HG03575 (cell line): ENCODE measurements at regions not wholly inside any gene's neighbourhood (a gene's known extent, or its start where the extent isn't known, plus 50 kb on each side); places are given as distances from the start of the nearest gene placed in this dataset.
"Not testable (repeated sequence)": the region's sequence is repeated elsewhere in the genome, so short reads cannot be mapped to it uniquely, and the experiment has no call there.

Experiments
- ATAC-seq: cut with Tn5 transposase; IDR thresholded peaks from one replicate; pipeline ENCODE4 v1.9.1; 2021; ENCODE audit not compliant: unreplicated experiment, insufficient number of reproducible peaks, low FRiP score; ENCODE audit errors: extremely low read depth

- ATAC-seq, result no peak
Observed at GRCh38 chr6:97947841-97948240, 664.8 kb upstream of the MMS22L start.

GRCh38 chr6:97958134-97958533 lies 675.1 kb upstream of the MMS22L start:
- ATAC-seq, result no peak

- no peak for ATAC-seq
Observed at GRCh38 chr6:97963193-97963592, 680.2 kb upstream of the MMS22L start.

GRCh38 chr6:97969065-97969464 lies 686.0 kb upstream of the MMS22L start:
- ATAC-seq, result no peak

- no peak for ATAC-seq
Observed at GRCh38 chr6:97977084-97977483, 694.1 kb upstream of the MMS22L start.

GRCh38 chr6:97978855-97979271 lies 695.8 kb upstream of the MMS22L start:
- no peak for ATAC-seq

- ATAC-seq, result not testable (repeated sequence)
Observed at GRCh38 chr6:97979285-97979684, 696.3 kb upstream of the MMS22L start.

- no peak for ATAC-seq
Observed at GRCh38 chr6:97989451-97989850, 706.4 kb upstream of the MMS22L start.

GRCh38 chr6:97995158-97995557 lies 712.1 kb upstream of the MMS22L start:
- no peak for ATAC-seq

GRCh38 chr6:98002678-98003077 lies 719.7 kb upstream of the MMS22L start:
- no peak for ATAC-seq

GRCh38 chr6:98014442-98015201 lies 731.6 kb upstream of the MMS22L start:
- ATAC-seq, result no peak

- no peak for ATAC-seq
Observed at GRCh38 chr6:98016565-98016964, 733.5 kb upstream of the MMS22L start.

- no peak for ATAC-seq
Observed at GRCh38 chr6:98020222-98020621, 737.2 kb upstream of the MMS22L start.

GRCh38 chr6:98024359-98024758 lies 741.3 kb upstream of the MMS22L start:
- no peak for ATAC-seq

GRCh38 chr6:98027898-98028297 lies 744.9 kb upstream of the MMS22L start:
- no peak for ATAC-seq

- ATAC-seq, result no peak
Observed at GRCh38 chr6:98033617-98034016, 750.6 kb upstream of the MMS22L start.

- ATAC-seq, result no peak
Observed at GRCh38 chr6:98036344-98036923, 753.4 kb upstream of the MMS22L start.

GRCh38 chr6:98037571-98037970 lies 754.6 kb upstream of the MMS22L start:
- no peak for ATAC-seq

GRCh38 chr6:98039443-98039842 lies 756.4 kb upstream of the MMS22L start:
- no peak for ATAC-seq

GRCh38 chr6:98039904-98040607 lies 757.0 kb upstream of the MMS22L start:
- ATAC-seq, result no peak
